Stimulated activated naive B cell treated with anti-CD40 and anti-IgM and Interleukin-4, amounts not matched to agents 10 μg/mL and 1 μg/mL and 100 μg/mL, for 72 hours (primary cell): ENCODE measurements at regions not wholly inside any gene's neighbourhood (a gene's known extent, or its start where the extent isn't known, plus 50 kb on each side); places are given as distances from the start of the nearest gene placed in this dataset.
"Not testable (repeated sequence)": the region's sequence is repeated elsewhere in the genome, so short reads cannot be mapped to it uniquely, and the experiment has no call there.

Experiments
- ATAC-seq, 2 donors: fragments of 150-1000 bp; cut with Tn5 transposase; replicated peaks; 2 replicates each; pipeline ENCODE4 v1.10.0; 2021; ENCODE audit warnings: moderate library complexity in 1 of 2
- DNase-seq: peaks from one replicate; pipeline ENCODE4 v3.0.0; 2021
- H3K27ac Mint-ChIP-seq: one replicate; pipeline ENCODE4 v1.8.0; 2022; ENCODE audit warnings: mild to moderate bottlenecking, mixed read lengths
- H3K27me3 Mint-ChIP-seq, 2 donors: one replicate each; pipeline ENCODE4 v1.8.0; 2022; ENCODE audit warnings: mixed read lengths in 2 of 2
- H3K36me3 Mint-ChIP-seq, 2 donors: one replicate each; pipeline ENCODE4 v1.8.0; 2022; ENCODE audit warnings: mixed read lengths in 2 of 2, mild to moderate bottlenecking in 1 of 2
- H3K4me1 Mint-ChIP-seq, 2 donors: one replicate each; pipeline ENCODE4 v1.8.0; 2022; ENCODE audit warnings: mixed read lengths in 2 of 2, mild to moderate bottlenecking in 1 of 2
- H3K4me3 Mint-ChIP-seq, 2 donors: one replicate each; pipeline ENCODE4 v1.8.0; 2022; ENCODE audit warnings: mild to moderate bottlenecking in 2 of 2, mixed read lengths in 2 of 2, moderate library complexity in 1 of 2
- H3K9me3 Mint-ChIP-seq, 2 donors: one replicate each; pipeline ENCODE4 v1.8.0; 2022; ENCODE audit warnings: mixed read lengths in 2 of 2, mild to moderate bottlenecking in 1 of 2

DNA sequence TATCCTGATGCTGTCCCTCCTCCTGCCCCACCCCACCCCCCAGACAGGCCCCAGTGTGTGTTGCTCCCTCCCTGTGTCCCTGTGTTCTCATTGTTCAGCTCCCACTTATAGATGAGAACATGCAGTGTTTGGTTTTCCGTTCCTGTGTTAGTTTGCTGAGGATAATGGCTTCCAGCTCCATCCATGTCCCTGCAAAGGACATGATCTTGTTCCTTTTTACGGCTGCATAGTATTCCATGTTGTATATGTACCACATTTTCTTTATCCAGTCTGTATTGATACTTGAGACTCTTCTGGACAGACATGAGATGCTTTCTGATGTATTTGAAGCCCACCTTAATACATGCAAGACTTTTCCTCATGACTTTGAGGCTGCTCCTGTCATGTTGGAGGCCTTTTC is 91.8 kb upstream of the USP9X start:
- peaks cover 5 to 12% of the 10 kb centered on the region in 2 donors for H3K9me3 Mint-ChIP-seq
- DNase-seq, H3K36me3 Mint-ChIP-seq, H3K4me3 Mint-ChIP-seq, H3K27ac Mint-ChIP-seq, ATAC-seq, H3K4me1 Mint-ChIP-seq: not testable (repeated sequence)
- peaks cover 0 to 19% of the 10 kb centered on the region in 2 donors for H3K27me3 Mint-ChIP-seq

DNA sequence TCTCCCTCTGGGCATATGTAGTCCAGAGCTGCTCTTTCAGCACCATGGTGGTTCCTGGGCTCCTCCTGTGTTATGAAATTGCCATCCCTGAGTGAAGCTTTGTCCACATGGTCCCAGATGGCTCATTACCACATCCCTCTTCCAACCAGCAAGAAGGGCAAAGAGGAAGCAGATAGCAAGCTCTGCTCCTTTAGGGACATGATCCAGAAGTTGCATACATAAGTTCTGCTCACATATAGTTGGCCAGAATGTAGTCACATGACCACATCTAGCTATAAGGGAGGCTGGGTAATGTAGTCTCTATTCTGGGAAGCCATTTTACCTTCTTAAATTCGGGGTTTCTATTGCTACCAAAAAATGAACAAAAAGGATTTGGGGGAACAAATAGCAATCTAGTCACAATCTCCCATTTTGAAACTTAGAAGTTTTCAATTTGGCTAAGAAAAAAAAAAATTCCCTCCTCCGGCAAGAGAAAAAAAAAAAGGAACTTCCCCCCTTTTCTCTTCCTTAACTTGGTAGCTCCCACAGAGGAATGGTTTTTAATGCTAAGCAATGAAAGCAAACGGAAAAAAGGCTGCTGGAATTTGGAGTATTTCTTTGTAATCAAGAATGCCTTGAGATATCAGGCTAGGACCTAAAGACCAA is 88.2 kb upstream of the USP9X start:
- Mint-ChIP-seq H3K27ac (no peak overlapping the region), H3K36me3 (peaks cover 0 to 3% of the 10 kb centered on the region in 2 donors), H3K9me3 (no peaks in the 10 kb centered on the region), H3K4me1 (no peaks in the 10 kb centered on the region), H3K4me3 (no peak overlapping the region), H3K27me3 (peaks cover 0 to 23% of the 10 kb centered on the region in 2 donors)
- DNase-seq (no peak), ATAC-seq (peak; percentile 85 to 94)

- Mint-ChIP-seq H3K4me1 (no peaks in the 10 kb centered on the region), H3K9me3 (no peaks in the 10 kb centered on the region), H3K36me3 (peaks cover 0 to 3% of the 10 kb centered on the region in 2 donors), H3K27me3 (peaks cover 0 to 27% of the 10 kb centered on the region in 2 donors), H3K4me3 (no peak overlapping the region), H3K27ac (no peak overlapping the region)
- no peak for DNase-seq
- no peak for ATAC-seq
These were observed 87.1 kb upstream of the USP9X start for GRCh38 chrX:40998123-40998522.

- no peak for DNase-seq
- no peaks in the 10 kb centered on the region for H3K9me3 Mint-ChIP-seq
- H3K27ac Mint-ChIP-seq = no peak overlapping the region
- H3K36me3 Mint-ChIP-seq = no peaks in the 10 kb centered on the region
- peaks cover 0 to 29% of the 10 kb centered on the region in 2 donors for H3K27me3 Mint-ChIP-seq
- no peak overlapping the region for H3K4me3 Mint-ChIP-seq
- peaks cover 5 to 9% of the 10 kb centered on the region in 2 donors for H3K4me1 Mint-ChIP-seq
- ATAC-seq = no peak
These were observed 83.9 kb upstream of the USP9X start for GRCh38 chrX:41001327-41001726.

- Mint-ChIP-seq H3K4me3 (no peak overlapping the region), H3K4me1 (peaks cover 5 to 9% of the 10 kb centered on the region in 2 donors), H3K36me3 (no peaks in the 10 kb centered on the region), H3K27ac (no peak overlapping the region), H3K27me3 (peaks cover 4 to 33% of the 10 kb centered on the region in 2 donors), H3K9me3 (no peaks in the 10 kb centered on the region)
- ATAC-seq (no peak), DNase-seq (no peak)
These were observed 83.2 kb upstream of the USP9X start for GRCh38 chrX:41002026-41002425.

DNA sequence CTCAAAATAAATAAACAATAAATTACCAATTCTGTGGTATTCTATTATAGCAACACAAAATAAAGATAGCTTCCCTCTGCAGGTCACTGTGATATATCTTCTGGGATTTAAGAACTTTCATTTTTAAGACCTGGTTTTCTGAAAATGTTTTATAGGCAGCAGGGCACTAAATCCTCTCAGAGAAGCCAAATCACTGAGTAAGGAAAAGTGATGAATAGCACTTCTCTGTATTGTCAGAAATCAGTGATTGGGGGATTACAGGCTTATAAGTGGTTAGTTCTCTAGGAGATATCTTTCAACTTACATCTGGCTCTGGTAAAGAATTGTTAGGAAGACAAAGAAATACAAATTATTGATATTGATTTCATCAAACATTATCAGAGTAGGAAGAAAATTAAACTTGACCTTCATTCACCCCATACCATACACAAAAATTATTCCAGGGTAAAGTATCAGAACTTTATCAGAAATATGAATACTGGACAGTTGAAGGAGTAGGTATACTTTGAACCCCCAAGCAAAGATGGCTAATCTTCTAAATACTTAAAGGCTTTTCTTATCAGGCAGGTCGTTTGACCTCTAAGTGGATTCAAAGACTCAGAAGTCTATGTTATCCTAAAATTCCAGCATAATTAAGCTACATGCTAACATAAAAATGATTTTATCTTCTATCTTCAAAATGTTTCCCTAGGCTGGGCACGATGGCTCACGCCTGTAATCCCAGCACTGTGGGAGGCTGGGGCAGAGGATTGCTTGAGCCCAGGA is 81.6 kb upstream of the USP9X start:
- Mint-ChIP-seq H3K36me3 (no peaks in the 10 kb centered on the region), H3K27ac (no peak overlapping the region), H3K4me1 (peaks cover 5 to 9% of the 10 kb centered on the region in 2 donors), H3K9me3 (no peaks in the 10 kb centered on the region), H3K4me3 (no peak overlapping the region), H3K27me3 (peaks cover 15 to 39% of the 10 kb centered on the region in 2 donors)
- ATAC-seq (no peak), DNase-seq (no peak)

GRCh38 chrX:41005445-41005992 is 79.7 kb upstream of the USP9X start:
- Mint-ChIP-seq H3K36me3 (no peaks in the 10 kb centered on the region), H3K27ac (no peak overlapping the region), H3K4me1 (peaks cover 6 to 10% of the 10 kb centered on the region in 2 donors), H3K4me3 (no peak overlapping the region), H3K27me3 (peaks cover 15 to 44% of the 10 kb centered on the region in 2 donors), H3K9me3 (no peaks in the 10 kb centered on the region)
- no peak for ATAC-seq
- no peak for DNase-seq

DNA sequence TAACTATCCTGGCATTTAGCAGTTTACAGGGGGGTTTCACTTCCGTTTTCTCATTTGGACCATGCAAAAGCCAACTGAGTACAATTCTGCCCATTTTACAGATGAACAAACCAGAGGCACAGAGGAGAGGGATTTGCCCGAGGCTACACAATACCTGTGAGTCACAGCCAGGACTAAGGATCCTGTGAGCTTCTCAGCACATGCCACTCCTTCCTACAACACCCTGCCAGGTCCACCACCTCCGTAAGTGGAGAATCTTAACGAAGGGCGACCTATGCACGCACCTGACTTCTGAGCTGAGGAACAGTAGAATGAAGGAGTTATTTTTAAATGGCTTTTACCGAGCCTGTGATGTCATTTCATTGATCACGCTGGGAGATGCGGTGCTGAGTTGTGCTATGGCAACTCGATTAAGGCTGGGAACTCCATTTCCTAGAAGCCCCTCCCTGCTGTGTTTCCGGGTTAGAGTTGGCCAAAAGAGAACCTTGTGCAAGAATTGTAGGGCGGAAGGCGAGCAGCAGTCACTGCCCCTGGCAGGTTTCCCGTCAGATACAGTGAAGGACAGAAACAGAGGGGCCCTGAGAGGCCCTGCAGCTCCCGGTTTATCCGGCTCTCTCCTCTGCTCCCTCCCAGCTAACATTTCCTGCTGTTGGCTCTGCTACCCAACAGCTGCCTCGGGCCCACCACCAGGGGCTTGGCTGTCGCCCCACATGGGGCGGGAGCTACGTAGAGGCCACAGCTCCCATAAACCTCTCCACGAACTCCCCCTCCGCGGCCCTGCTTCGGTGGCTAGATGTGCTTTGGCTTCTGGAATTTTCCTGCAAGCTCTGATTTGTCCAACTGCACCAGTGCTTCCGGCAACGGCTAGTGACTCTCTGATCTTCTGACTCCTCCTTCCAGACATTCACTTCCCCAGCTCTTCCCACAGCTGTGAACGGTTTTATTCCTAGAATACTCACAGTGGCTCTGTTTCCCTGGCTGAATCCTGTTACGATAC is 75.1 kb upstream of the USP9X start:
- H3K9me3 Mint-ChIP-seq = no peaks in the 10 kb centered on the region

DNA sequence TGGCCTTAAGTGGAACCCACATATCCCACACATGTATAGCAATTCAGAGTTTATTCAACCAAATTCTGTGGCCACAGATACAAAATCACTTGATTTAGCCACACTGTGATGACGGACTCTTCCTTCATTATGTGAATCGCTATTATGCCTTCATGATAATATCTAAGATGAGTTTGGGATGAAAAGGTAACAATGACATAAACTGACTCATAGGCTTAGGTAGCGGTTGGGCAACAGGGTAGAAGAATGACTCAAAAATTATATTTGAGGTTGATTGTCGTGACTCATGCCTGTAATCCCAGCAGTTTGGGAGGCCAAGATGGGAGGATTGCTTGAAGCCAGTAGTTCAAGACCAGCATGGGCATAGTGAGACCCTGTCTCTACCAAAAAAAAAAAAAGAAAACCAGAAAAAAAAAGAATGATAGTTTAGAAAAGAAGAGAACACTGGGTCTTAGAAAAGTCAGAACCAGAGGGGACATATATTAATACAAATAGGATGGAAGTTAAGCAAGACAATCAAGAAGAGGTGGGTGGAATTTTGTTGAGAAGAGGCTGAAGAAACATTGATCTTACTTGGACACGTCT is 70.4 kb upstream of the USP9X start:
- Mint-ChIP-seq H3K4me1 (peaks cover 4 to 5% of the 10 kb centered on the region in 2 donors), H3K27me3 (peaks cover 5 to 23% of the 10 kb centered on the region in 2 donors), H3K9me3 (no peaks in the 10 kb centered on the region), H3K36me3 (no peaks in the 10 kb centered on the region), H3K27ac (no peak overlapping the region), H3K4me3 (no peak overlapping the region)
- DNase-seq (no peak), ATAC-seq (no peak)

More for the DNA sequence above, 75.1 kb upstream of the USP9X start:
- Mint-ChIP-seq H3K4me1 (peaks cover 9 to 14% of the 10 kb centered on the region in 2 donors), H3K36me3 (no peaks in the 10 kb centered on the region), H3K27ac (peak overlapping the region; percentile 28), H3K27me3 (peaks cover 15 to 35% of the 10 kb centered on the region in 2 donors), H3K4me3 (peak overlapping the region; percentile 33 to 69)
- ATAC-seq (peak; percentile 87), DNase-seq (peak; percentile 14)

GRCh38 chrX:41017785-41018184 is 67.5 kb upstream of the USP9X start:
- H3K27ac Mint-ChIP-seq, ATAC-seq, H3K4me1 Mint-ChIP-seq, DNase-seq, H3K9me3 Mint-ChIP-seq, H3K4me3 Mint-ChIP-seq, H3K36me3 Mint-ChIP-seq: not testable (repeated sequence)
- peaks cover 5 to 17% of the 10 kb centered on the region in 2 donors for H3K27me3 Mint-ChIP-seq

DNA sequence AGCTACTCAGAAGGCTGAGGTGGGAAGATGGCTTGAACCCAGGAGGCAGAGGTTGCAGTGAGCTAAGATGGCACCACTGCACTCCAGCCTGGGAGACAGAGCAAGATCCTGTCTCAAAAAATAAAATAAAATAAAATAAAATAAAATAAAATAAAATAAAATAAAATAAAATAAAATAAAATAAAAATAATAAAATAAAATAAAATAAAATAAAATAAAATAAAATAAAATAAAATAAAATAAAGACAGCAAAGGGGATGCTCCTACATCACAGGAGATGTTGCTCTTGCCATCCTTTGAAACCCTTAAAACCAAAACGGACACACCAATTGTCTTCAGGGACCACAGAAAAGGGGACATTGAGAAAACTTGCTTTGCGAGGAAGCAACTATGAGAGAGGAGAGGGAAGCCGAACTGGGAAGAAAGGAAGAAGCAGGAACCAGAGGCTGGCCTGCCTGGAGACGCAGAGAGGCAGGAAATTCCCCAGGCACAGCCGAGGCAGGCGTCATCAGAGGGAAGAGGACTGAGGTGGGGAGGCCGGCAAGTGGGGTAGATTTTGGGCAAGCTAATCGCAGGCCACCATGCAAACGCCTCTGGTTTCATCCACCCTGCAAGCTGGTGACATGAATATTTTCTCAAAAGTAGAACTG is 66.7 kb upstream of the USP9X start:
- not testable (repeated sequence) for DNase-seq, H3K4me3 Mint-ChIP-seq, H3K9me3 Mint-ChIP-seq, ATAC-seq, H3K27ac Mint-ChIP-seq, H3K36me3 Mint-ChIP-seq, H3K4me1 Mint-ChIP-seq
- H3K27me3 Mint-ChIP-seq = peaks cover 5 to 17% of the 10 kb centered on the region in 2 donors

DNA sequence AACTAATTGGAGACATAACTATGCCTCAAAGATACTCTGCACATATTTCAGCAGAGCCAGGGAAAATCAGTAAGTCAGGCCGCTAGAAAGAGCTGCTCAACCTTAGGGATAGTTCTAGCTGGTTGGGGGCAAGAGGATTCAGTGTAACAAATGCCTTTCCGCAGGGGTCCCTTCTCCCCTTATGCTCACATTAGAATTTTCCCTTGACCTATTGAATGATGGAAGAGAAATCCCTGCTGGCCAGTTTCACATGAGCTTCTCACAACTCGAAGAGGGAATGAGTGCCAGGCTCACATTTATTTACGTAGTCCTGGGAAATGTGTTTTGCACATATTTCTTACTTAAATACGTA is 66.2 kb upstream of the USP9X start:
- DNase-seq (no peak), ATAC-seq (no peak)
- Mint-ChIP-seq H3K4me3 (no peak overlapping the region), H3K27ac (no peak overlapping the region), H3K27me3 (peaks cover 5 to 17% of the 10 kb centered on the region in 2 donors), H3K9me3 (no peaks in the 10 kb centered on the region), H3K36me3 (no peaks in the 10 kb centered on the region), H3K4me1 (no peaks in the 10 kb centered on the region)

- no peaks in the 10 kb centered on the region for H3K9me3 Mint-ChIP-seq
- H3K36me3 Mint-ChIP-seq = no peaks in the 10 kb centered on the region
- no peak overlapping the region for H3K27ac Mint-ChIP-seq
- DNase-seq (no peak), ATAC-seq (no peak)
- H3K4me1 Mint-ChIP-seq = no peaks in the 10 kb centered on the region
- H3K4me3 Mint-ChIP-seq = no peak overlapping the region
- peaks cover 5 to 18% of the 10 kb centered on the region in 2 donors for H3K27me3 Mint-ChIP-seq
These were observed 62.7 kb upstream of the USP9X start for GRCh38 chrX:41022566-41022965.
